ENCODE measurements at regions not wholly inside any gene's neighbourhood (a gene's known extent, or its start where the extent isn't known, plus 50 kb on each side); places are given as distances from the start of the nearest gene placed in this dataset.

GRCh38 chr15:47445723-47446392 is 271.4 kb upstream of the SEMA6D start:
- DNase-seq (ENCODE audit: low read depth) = no peak

- DNase-seq (ENCODE audit: low read depth) = no peak
These were observed 256.3 kb upstream of the SEMA6D start for GRCh38 chr15:47460795-47461573.

GRCh38 chr15:47461652-47462141 is 255.6 kb upstream of the SEMA6D start:
- no peak for DNase-seq (ENCODE audit: low read depth)

GRCh38 chr15:47466357-47466756 is 250.9 kb upstream of the SEMA6D start:
- DNase-seq (ENCODE audit: low read depth) = peak; percentile 40

- no peak for DNase-seq (ENCODE audit: low read depth)
These were observed 246.3 kb upstream of the SEMA6D start for GRCh38 chr15:47470983-47471382.

GRCh38 chr15:47473106-47473725 is 244.1 kb upstream of the SEMA6D start:
- no peak for DNase-seq (ENCODE audit: low read depth)

- no peak for DNase-seq (ENCODE audit: low read depth)
These were observed 243.5 kb upstream of the SEMA6D start for GRCh38 chr15:47473832-47474231.

- DNase-seq (ENCODE audit: low read depth) = no peak
These were observed 242.0 kb upstream of the SEMA6D start for GRCh38 chr15:47475336-47475735.

GRCh38 chr15:47477341-47477740 is 240.0 kb upstream of the SEMA6D start:
- no peak for DNase-seq (ENCODE audit: low read depth)

- no peak for DNase-seq (ENCODE audit: low read depth)
These were observed 233.2 kb upstream of the SEMA6D start for GRCh38 chr15:47484059-47484458.

- DNase-seq (ENCODE audit: low read depth) = no peak
These were observed 232.3 kb upstream of the SEMA6D start for GRCh38 chr15:47484997-47485396.

- no peak for DNase-seq (ENCODE audit: low read depth)
These were observed 231.9 kb upstream of the SEMA6D start for GRCh38 chr15:47485419-47485818.

GRCh38 chr15:47486040-47486439 is 231.3 kb upstream of the SEMA6D start:
- DNase-seq (ENCODE audit: low read depth) = no peak

- no peak for DNase-seq (ENCODE audit: low read depth)
These were observed 225.1 kb upstream of the SEMA6D start for GRCh38 chr15:47492195-47492594.

GRCh38 chr15:47493357-47494247 is 223.7 kb upstream of the SEMA6D start:
- no peak for DNase-seq (ENCODE audit: low read depth)

GRCh38 chr15:47496343-47497185 is 220.7 kb upstream of the SEMA6D start:
- no peak for DNase-seq (ENCODE audit: low read depth)

GRCh38 chr15:47500842-47501241 is 216.5 kb upstream of the SEMA6D start:
- no peak for DNase-seq (ENCODE audit: low read depth)

- DNase-seq (ENCODE audit: low read depth) = no peak
These were observed 215.3 kb upstream of the SEMA6D start for GRCh38 chr15:47502041-47502440.

- no peak for DNase-seq (ENCODE audit: low read depth)
These were observed 213.4 kb upstream of the SEMA6D start for GRCh38 chr15:47503876-47504275.

- no peak for DNase-seq (ENCODE audit: low read depth)
These were observed 212.6 kb upstream of the SEMA6D start for GRCh38 chr15:47504624-47505256.
